GM12874 (cell line): ENCODE measurements at regions not wholly inside any gene's neighbourhood (a gene's known extent, or its start where the extent isn't known, plus 50 kb on each side); places are given as distances from the start of the nearest gene placed in this dataset.

Source experiments
- TF ChIP-seq, protein P1 (sequence below): IDR thresholded peaks from 2 replicates; pipeline ENCODE4 v1.5.1; 2011; ENCODE audit warnings: low read depth, mild to moderate bottlenecking, control low read depth, low read length, moderate library complexity; ENCODE audit not compliant: insufficient read depth

DNA sequence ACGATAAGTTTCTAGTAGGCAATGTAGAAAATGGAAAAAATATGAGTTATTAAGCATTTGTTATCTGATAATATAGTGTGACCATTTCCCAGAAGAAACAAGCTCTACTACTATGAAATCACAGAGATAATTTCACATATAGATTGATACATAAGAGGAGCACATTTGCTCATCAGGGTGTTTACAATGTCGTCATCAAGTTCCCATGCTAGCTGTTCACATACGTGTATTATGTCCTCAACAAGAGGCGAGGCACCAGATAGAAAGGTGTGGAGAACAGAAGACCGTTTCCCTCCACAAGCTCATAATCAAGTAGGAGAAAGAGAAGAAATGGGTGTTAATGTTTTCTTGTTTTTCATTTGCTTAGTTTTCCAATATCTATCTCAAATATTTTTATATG is 326.1 kb upstream of the ARID1B start:
- TF ChIP-seq, protein P1, sequence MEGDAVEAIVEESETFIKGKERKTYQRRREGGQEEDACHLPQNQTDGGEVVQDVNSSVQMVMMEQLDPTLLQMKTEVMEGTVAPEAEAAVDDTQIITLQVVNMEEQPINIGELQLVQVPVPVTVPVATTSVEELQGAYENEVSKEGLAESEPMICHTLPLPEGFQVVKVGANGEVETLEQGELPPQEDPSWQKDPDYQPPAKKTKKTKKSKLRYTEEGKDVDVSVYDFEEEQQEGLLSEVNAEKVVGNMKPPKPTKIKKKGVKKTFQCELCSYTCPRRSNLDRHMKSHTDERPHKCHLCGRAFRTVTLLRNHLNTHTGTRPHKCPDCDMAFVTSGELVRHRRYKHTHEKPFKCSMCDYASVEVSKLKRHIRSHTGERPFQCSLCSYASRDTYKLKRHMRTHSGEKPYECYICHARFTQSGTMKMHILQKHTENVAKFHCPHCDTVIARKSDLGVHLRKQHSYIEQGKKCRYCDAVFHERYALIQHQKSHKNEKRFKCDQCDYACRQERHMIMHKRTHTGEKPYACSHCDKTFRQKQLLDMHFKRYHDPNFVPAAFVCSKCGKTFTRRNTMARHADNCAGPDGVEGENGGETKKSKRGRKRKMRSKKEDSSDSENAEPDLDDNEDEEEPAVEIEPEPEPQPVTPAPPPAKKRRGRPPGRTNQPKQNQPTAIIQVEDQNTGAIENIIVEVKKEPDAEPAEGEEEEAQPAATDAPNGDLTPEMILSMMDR: no peak

GRCh38 chr6:156450421-156450820 is 326.8 kb upstream of the ARID1B start:
- TF ChIP-seq, protein P1: no peak

DNA sequence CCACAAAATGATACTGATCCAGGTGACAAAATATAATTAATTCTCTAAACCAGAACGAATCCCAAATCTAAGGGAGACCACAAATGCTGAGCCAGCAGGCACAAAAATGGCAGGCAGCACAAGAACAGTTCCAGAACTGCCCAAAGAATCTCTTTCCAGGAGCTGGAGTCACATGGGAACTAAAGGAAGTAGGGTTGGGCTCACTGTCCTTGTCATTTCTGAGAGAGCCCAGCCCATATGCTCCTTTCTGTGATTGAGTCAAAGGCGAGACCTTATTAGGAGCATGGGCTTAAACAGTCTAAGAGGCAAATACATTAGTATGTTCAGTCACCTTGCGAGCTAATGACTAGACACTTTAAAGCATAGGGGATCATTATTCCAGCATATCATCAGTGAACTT is 327.6 kb upstream of the ARID1B start:
- TF ChIP-seq, protein P1: no peak

DNA sequence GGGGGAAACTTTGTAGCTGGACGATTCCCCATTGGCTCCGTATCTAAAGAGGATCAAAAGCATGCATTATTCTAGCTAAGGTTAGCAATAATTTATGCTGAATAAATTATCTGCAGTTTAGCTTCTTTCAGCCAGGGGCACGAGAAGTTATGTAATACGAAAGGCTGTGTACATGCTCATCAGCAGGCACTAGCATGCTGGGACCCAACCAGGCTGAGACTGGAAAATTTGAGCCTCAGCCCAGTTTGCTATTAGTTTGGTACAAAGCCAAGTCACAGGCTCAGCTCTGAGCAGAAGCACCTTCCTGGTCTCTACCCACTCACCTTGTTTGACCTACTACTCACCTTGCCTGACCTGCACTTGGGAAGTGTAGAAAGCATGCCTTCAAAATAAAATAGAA is 328.1 kb upstream of the ARID1B start:
- TF ChIP-seq, protein P1: no peak

- TF ChIP-seq, protein P1: no peak
Observed at GRCh38 chr6:156448579-156448978, 328.6 kb upstream of the ARID1B start.

DNA sequence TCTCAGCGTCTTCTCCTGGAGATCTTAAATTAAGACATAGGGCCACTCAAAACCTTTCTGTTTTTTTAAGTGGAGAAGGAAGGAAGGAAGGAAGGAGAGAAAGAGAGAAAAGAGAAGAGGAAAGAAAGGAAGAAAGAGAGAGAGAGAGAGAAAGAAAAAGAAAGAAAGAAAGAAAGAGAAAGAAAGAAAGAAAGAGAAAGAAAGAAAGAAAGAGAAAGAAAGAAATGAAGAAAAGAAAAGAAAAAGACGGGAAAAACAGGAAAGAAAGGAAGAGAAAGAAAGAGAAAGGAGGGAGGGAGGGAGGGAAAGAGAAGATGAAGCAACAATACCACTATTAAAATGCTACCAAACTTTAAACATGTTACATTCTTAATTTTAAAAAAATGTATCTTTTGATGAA is 336.5 kb upstream of the ARID1B start:
- TF ChIP-seq, protein P1: no peak

DNA sequence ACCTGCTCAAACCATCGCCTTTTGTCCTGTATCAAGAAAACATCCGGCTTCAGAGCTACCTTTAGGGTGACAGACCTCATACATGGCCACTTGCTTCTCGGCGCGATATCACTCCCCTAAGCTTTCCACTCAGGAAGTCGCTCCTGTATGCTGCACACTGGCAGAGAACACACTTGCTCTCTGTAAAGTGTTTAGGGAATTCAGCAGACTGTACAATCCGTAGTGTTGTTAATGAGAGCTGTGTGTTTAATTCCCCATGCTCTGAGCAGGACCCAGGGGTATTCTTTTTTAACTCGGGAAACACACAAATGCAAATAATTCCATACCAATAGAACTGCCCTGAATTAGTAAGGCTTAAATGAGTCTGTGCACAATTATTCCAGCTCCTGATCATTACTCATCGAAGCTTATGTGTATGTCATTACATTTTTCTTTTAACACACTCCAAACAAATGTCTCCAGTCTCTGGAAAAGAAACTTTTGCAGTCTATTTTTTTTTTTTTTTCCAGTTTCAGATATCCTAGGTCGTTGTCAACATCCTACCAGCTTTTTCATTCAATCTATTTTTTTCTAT is 338.7 kb upstream of the ARID1B start:
- TF ChIP-seq, protein P1: no peak
